T-helper 2 cell (primary cell): ENCODE measurements at regions not wholly inside any gene's neighbourhood (a gene's known extent, or its start where the extent isn't known, plus 50 kb on each side); places are given as distances from the start of the nearest gene placed in this dataset.

Source experiments
- DNase-seq, 5 experiments: peaks; one replicate each; pipeline versions ENCODE4 v3.0.0 to v3.0.0-alpha.2; 2012 to 2022

DNA sequence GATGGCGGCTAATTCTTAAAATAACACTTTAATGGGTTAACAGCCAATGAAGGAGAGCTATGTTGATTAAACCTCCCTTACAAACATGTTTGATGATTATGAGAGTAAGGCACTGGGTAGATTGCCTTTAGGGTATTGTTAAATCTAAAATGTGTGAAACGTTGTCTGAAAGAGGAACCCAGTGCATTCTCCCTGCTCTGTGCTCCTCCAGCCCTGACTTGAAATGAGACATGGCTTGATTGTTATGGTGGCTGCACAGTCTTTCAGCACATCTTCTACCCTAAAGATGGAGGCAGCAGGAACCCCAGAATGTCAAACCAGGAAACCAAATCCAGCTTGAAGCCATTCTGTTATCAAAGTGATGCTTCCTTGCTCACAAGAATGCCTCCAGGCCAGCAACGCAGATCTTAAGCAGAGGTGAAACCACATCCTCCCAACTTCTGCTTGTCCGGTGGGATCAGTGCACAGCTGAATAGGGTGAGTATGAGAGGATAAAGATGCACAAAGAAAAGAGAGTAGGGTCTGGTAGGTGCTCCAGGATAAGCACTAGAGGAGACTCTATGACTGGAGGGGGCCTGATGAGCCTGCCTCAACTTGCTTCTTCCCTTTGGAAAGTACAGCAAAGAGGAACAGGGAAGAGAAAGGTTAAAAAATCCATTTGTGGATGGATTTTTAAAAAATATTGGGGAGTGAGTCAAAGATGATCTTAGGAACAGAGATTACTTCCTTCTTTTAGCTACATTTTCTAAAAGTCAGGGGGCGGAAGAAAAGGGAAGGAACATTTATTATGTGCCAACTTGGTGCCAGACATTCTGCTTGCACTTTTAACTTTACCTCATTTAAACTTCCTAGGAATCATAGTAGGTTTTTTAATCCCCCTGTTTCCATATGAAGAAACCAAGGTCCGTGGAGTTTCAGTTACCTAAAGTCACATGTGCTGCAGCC lies 523.0 kb downstream of the TXNL1 start:
- DNase-seq = no peak

GRCh38 chr18:56112984-56113383 lies 525.0 kb upstream of the TCF4 start:
- no peak for DNase-seq

- DNase-seq = peak in 1 of 5 experiments; percentile 92
Measured at GRCh38 chr18:56112013-56112749, 524.2 kb upstream of the TCF4 start.

DNA sequence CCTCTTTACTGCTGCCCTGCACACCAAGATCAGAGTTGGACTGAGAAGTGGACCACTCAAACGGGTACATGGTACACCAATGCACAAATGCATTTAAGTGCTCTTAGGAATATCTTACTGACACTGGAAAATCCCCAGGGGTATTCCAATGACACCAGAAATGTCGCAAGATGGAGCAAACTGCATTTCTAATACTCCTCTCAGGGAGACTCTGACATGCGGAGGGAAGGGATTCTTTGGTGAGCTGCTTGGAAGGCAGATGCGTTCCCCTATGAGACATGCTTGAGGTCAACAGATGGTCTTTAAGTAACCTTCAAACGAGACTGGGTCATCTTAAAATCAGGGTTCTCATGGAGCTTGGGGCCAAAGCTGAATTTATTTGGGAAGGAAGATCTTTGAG lies 521.8 kb upstream of the TCF4 start:
- no peak for DNase-seq

DNA sequence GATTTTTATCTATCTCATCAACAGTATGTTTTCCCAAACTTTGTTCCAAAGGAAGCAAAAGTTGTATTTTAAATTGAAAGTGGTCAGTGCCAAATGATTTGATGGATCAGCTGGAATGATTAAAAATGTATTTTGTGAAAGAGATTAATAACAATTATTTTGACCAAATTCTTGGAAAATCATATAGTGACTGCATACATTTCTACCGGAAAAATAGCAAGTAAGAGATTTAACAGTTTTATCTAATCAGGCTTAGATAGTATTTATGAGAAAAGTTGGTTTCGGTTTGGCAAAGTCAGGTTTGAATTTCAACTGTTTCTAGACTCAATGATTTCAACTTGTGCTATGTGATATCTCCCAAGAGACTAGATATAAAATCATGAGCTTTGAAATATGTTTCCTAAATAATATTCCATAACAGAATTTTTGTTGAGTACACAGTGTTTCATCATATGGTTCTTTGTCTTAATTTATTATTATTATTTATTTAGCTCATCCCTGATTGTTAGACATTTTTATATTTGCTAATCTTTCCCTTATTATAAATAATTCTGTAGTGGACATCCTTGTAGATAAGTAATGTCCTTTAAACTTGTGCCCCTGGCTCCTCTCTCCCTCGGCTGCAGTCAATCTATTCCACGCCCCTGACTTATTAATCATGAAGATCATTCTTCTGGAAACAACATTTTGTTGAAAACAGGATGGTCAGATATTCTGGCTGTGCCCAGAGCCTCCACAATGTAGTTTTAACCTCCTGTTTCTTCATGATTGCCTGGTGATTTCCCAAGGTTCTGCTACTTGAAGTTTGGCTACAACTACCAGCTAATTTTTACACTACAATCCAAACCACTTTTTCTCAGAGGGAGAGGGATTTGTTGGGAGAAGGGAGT lies 520.7 kb upstream of the TCF4 start:
- no peak for DNase-seq

GRCh38 chr18:56107821-56108477 lies 520.0 kb upstream of the TCF4 start:
- DNase-seq = no peak

DNA sequence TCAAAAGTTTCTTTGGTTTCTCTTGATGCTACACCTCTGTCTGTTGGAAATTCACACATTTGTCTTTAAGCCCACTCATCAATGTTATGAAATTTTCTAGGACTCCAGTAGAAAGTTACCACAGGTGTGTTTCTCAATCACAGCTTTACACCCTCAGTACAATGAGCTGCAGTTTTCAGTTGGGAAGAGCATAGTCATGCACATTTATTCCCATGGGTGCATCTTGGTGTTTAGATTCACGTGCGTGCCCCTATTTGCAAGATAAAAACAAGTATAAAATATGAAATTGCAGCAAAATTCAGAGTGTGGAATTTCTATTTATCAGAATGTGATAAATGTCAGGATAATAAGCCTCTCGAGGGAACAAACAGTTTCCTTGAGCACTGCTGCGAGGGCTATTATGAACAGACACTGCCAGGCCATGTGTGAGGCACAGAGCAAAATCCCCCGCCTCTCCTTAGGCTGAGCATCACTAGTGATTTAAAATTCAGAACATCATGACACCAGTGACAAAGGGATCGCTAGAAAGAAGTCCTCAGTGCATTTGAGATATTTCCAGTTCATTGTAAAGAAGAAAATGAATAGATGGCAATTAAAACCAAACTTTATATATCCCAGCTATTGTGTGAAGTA lies 512.2 kb upstream of the TCF4 start:
- no peak for DNase-seq

GRCh38 chr18:56097621-56098020 lies 509.6 kb upstream of the TCF4 start:
- DNase-seq = no peak

DNA sequence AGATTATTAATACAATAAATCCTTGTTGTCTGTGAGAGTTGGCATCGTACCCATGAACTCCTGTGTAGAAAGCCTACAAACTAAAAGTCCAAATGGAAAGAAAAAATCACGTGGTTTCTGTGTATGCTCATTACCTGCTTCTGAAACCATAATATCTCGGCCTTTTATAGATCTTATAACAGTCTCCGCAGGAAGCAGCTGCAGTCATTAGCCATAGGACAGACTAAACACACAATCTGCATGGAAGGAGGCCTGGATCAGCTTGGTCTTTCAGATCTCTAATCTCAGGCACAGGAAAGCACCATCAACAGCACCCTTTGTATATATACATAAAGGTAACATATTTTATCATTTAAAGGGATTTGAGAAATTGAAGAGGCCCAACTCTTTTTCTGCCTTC lies 508.9 kb upstream of the TCF4 start:
- no peak for DNase-seq

DNA sequence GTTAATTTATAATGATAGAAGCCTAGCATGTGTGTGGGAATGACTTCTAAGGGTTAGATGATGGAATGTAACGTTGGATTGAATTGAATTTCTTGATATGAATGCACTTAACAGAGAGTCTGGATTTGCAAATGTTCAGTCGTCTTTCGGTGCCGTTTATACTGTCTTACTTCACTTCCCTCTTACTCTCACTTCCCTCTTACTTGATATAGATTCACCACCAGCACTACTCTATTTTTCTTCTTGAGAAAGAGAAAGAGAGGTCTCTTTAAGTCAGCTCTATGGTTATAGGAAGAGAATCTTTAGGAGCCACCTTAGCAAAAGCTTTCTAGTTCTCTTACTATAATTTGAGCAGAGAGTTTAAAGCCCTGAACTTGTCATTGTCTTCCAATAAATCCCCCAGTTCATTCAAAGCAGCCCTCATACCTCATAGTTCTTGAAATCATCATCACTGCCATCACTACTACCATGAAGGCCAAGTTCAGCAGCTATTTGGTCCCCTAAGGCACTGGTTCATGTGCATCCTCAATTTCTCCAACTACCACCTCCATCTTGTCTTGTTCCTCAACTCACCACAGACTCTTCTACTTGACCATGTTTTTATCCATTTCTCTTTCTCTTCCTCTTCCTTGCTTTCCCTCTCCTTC lies 501.7 kb upstream of the TCF4 start:
- DNase-seq = no peak

DNA sequence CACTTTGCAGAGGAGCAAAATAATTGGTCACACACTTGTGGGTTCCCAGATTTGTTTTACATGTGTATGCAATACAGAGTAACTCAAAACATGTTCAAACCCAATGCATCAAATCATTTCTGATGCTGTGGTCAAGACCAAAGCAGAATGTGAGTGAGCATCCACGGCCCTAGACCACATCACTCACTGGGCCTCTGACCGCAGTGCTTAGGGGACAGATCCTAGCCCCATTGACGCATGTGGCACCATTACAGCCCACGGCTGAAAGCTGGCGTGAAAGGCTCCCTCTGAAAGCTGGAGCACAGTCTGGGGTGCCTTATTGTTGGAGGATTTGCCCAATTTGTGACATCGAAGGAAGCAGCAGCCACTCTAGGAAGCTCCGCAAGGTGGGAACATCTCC lies 498.8 kb upstream of the TCF4 start:
- no peak for DNase-seq

DNA sequence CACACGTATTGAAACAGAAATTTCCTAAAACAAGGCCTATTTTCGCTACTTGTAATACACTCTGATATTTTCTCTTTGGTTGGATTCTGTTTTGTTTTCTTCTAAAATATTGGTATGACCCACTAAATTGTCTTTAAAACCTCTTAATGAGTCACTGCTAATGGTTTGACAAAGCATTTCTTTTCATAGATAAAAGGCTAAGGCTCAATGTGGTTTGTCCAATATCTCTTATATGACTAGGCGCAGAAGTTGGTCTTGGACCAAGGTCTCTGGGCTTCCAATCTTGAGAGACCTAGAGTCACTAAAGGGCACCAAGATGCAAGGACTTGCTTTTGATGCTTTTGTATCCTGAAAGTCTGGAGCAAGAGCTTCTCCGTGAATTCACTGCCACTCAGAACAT lies 498.2 kb upstream of the TCF4 start:
- DNase-seq = no peak

DNA sequence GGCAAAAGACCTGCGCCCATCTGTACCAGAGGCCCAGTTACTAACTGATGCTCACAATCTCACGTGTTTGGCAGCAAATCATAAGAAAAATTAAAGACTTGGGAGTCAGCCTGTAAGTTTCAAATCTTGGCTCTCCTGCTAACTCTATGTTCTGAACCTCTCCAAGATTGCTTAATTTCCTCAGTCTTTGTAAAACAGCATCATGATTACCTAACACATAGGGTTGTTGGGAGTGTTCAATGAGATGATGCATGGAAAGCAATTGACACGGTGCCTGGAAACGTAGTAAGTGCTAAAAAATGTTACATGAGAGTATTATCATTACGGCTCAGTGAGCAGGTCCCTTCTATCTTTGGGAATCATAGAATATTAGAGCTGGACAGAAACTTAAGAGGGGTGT lies 497.6 kb upstream of the TCF4 start:
- DNase-seq = no peak

GRCh38 chr18:56083523-56084287 lies 495.7 kb upstream of the TCF4 start:
- no peak for DNase-seq

DNA sequence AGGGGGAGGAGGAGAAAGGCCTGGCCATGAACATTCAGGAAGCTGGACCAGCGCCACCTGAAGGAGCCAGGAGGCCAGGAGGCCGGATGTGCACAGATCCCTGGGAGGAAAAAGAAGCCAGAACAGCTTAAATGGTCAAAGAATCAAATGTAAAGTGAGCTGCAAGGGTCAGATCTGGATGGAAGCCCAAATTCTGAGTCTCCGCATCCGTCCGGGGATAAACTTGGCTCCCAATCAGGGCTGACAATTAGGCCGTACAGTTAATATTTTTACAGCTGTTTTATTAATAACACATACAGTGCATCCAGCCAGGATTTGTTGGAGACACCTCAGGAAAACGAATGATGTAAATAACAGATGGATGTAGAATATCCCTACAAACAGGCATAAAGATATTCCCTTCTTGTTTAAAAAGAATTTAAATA lies 495.1 kb upstream of the TCF4 start:
- no peak for DNase-seq

DNA sequence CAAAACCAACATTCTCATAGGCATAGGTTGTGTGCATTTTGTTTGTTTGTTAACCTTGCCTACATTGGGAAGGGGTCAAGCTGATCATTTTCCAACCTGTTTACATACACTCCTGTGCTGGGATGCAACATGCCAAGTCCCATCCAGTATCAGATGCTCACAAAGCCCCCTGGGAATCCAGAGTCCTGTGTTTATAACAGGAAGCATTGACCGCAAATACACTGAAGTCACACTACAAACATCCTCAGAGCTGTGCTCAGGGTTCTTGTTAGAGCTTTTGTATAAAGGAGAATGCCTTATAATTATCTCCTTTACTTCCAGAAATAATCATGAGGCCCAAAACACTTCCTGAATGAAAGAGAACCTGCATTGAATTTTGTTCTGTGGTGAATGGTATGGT lies 488.7 kb upstream of the TCF4 start:
- no peak for DNase-seq

- no peak for DNase-seq
Measured at GRCh38 chr18:56068701-56069100, 480.7 kb upstream of the TCF4 start.

- DNase-seq = no peak
Measured at GRCh38 chr18:56067969-56068671, 480.1 kb upstream of the TCF4 start.

DNA sequence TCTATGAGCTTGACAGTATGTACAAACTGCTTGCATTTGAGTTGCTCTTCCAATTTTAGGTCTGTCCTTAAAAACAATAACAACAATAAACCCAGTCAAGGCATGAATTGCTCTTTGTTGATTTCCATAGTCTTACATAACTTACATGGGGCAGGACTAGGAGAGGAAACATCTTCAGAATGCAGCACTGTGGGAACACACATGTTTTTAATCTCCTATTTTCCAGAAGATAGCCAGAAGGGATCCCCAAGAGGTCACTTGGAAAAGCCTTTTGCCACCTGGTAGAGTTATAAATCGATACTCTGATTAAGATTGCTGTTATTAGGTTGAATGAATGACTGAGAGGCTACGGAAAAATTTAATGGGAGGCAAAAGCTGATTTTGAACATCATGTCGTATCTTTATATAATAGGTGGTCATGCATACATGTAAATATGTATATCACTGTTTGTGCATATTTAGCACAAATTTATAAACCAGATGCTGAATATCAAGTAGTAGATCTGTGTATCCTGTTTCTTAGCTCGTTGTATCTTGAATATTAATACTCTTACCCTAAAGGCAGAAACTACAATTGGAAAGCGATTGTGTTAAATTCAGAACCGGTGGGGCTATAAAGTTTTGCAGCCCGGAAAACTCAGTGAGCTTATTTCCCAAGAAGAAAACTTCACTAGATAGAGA lies 479.4 kb upstream of the TCF4 start:
- DNase-seq = no peak
